KG1 (cell line): ENCODE measurements at regions not wholly inside any gene's neighbourhood (a gene's known extent, or its start where the extent isn't known, plus 50 kb on each side); places are given as distances from the start of the nearest gene placed in this dataset.
"Not testable (repeated sequence)": the region's sequence is repeated elsewhere in the genome, so short reads cannot be mapped to it uniquely, and the experiment has no call there.

Experiments used
- DNase-seq: peaks from one replicate; lab custom pipeline; 2025; lab: John Stamatoyannopoulos, UW

- DNase-seq, result no peak
Observed at GRCh38 chr10:36547965-36548364, 577.4 kb upstream of the ANKRD30A start.

GRCh38 chr10:36542493-36542892 lies 582.9 kb upstream of the ANKRD30A start:
- DNase-seq, result no peak

- DNase-seq, result no peak
Observed at GRCh38 chr10:36540611-36541010, 584.8 kb upstream of the ANKRD30A start.

- DNase-seq, result peak; percentile 3
Observed at GRCh38 chr10:36538953-36539586, 586.3 kb upstream of the ANKRD30A start.

GRCh38 chr10:36534471-36535002 lies 590.9 kb upstream of the ANKRD30A start:
- DNase-seq, result peak; percentile 22

- no peak for DNase-seq
Observed at GRCh38 chr10:36533861-36534260, 591.5 kb upstream of the ANKRD30A start.

- no peak for DNase-seq
Observed at GRCh38 chr10:36533316-36533715, 592.1 kb upstream of the ANKRD30A start.

GRCh38 chr10:36531621-36532020 lies 593.8 kb upstream of the ANKRD30A start:
- DNase-seq, result no peak

GRCh38 chr10:36526033-36526432 lies 599.4 kb upstream of the ANKRD30A start:
- DNase-seq, result no peak

GRCh38 chr10:36524126-36524525 lies 601.3 kb upstream of the ANKRD30A start:
- not testable (repeated sequence) for DNase-seq

GRCh38 chr10:36519909-36520308 lies 605.5 kb upstream of the ANKRD30A start:
- DNase-seq, result no peak

- no peak for DNase-seq
Observed at GRCh38 chr10:36516281-36516680, 609.1 kb upstream of the ANKRD30A start.

- DNase-seq, result no peak
Observed at GRCh38 chr10:36515319-36515718, 610.1 kb upstream of the ANKRD30A start.

- DNase-seq, result no peak
Observed at GRCh38 chr10:36507715-36508114, 617.7 kb upstream of the ANKRD30A start.

- no peak for DNase-seq
Observed at GRCh38 chr10:36506697-36507496, 618.5 kb upstream of the ANKRD30A start.

- no peak for DNase-seq
Observed at GRCh38 chr10:36506261-36506660, 619.1 kb upstream of the ANKRD30A start.

- DNase-seq, result no peak
Observed at GRCh38 chr10:36504758-36505157, 620.6 kb upstream of the ANKRD30A start.

- DNase-seq, result no peak
Observed at GRCh38 chr10:36500266-36500665, 625.1 kb upstream of the ANKRD30A start.

GRCh38 chr10:36499693-36500092 lies 625.7 kb upstream of the ANKRD30A start:
- DNase-seq, result no peak

- no peak for DNase-seq
Observed at GRCh38 chr10:36496758-36497157, 628.6 kb upstream of the ANKRD30A start.

- DNase-seq, result no peak
Observed at GRCh38 chr10:36494371-36494770, 631.0 kb upstream of the ANKRD30A start.

- no peak for DNase-seq
Observed at GRCh38 chr10:36493516-36493880, 631.9 kb upstream of the ANKRD30A start.
